ENCODE measurements at regions not wholly inside any gene's neighbourhood (a gene's known extent, or its start where the extent isn't known, plus 50 kb on each side); places are given as distances from the start of the nearest gene placed in this dataset.

DNA sequence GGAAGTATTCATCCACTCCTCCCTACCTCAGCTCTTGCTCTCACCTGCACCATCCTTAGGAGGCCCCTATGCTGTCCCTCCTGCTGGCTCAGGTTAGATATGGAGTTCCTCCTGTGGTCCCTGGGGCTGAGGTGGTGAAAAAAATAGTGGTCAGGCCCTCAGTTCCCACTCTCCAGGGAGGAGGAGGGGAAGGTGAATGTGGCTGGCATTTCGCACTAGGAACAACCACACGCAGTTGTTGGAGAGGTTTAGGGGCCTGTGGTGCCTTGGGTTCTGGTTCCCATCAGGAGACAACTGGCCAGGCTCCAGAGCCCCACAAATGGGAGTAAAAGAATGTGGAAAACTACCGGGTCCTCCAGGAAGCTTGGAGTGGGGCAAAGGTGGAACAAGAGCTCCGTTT is 81.7 kb upstream of the HSPA9 start:
- TF ChIP-seq POLR2A (IDR thresholded peaks at IDR 0.05), result no peak
- TF ChIP-seq, protein P1, sequence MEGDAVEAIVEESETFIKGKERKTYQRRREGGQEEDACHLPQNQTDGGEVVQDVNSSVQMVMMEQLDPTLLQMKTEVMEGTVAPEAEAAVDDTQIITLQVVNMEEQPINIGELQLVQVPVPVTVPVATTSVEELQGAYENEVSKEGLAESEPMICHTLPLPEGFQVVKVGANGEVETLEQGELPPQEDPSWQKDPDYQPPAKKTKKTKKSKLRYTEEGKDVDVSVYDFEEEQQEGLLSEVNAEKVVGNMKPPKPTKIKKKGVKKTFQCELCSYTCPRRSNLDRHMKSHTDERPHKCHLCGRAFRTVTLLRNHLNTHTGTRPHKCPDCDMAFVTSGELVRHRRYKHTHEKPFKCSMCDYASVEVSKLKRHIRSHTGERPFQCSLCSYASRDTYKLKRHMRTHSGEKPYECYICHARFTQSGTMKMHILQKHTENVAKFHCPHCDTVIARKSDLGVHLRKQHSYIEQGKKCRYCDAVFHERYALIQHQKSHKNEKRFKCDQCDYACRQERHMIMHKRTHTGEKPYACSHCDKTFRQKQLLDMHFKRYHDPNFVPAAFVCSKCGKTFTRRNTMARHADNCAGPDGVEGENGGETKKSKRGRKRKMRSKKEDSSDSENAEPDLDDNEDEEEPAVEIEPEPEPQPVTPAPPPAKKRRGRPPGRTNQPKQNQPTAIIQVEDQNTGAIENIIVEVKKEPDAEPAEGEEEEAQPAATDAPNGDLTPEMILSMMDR (IDR thresholded peaks at IDR 0.05), result no peak
